ENCODE measurements at regions not wholly inside any gene's neighbourhood (a gene's known extent, or its start where the extent isn't known, plus 50 kb on each side); places are given as distances from the start of the nearest gene placed in this dataset.

- no peaks in the 10 kb centered on the region for H3K9me3 ChIP-seq
- WGBS, result 69% methylated on average over 3 of the region's 3 CpGs
- H3K4me3 ChIP-seq, result no peak overlapping the region
- H3K4me1 ChIP-seq, result no peaks in the 10 kb centered on the region
- no peak overlapping the region for H3K27ac ChIP-seq
- H3K27me3 ChIP-seq, result no peaks in the 10 kb centered on the region
- TF ChIP-seq EP300 (IDR thresholded peaks at IDR 0.05), result no peak
- no peak for TF ChIP-seq POLR2AphosphoS5 (IDR thresholded peaks at IDR 0.05)
- TF ChIP-seq POLR2A (IDR thresholded peaks at IDR 0.05), result no peak
- TF ChIP-seq CTCF (IDR thresholded peaks at IDR 0.05), result no peak
- no peaks in the 10 kb centered on the region for H3K36me3 ChIP-seq
- no peak for DNase-seq (ENCODE audit: low spot score in 2 of 2)
These were observed 250.1 kb upstream of the SMIM31 start for GRCh38 chr4:164503874-164504273.

DNA sequence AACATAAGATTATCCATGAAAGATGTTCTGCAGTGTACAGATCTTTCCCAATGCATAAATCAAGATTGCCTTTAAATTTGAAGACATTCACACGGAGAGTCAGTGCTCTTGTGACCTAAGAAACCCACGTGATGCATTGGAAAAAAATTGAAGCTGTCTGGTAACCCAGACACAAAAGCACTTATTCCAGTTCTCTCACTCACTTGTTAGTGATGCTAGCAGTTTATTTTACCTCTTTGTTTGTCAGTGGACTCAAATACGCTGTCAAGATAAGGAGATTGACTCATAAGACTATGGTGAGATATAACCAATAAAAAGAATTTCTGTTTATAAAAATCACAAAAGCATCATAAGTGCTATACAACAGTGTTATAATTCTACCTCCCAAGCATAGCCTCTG, 245.8 kb upstream of the SMIM31 start:
- Histone ChIP-seq H3K4me3 (no peak overlapping the region), H3K4me1 (no peaks in the 10 kb centered on the region), H3K9me3 (no peaks in the 10 kb centered on the region), H3K27me3 (no peaks in the 10 kb centered on the region), H3K36me3 (no peaks in the 10 kb centered on the region), H3K27ac (no peak overlapping the region)
- WGBS, result 65% methylated on average over 3 of the region's 3 CpGs
- TF ChIP-seq POLR2A (IDR thresholded peaks at IDR 0.05) (no peak), EP300 (IDR thresholded peaks at IDR 0.05) (no peak), CTCF (IDR thresholded peaks at IDR 0.05) (no peak), POLR2AphosphoS5 (IDR thresholded peaks at IDR 0.05) (no peak)
- no peak for DNase-seq (ENCODE audit: low spot score in 2 of 2)

GRCh38 chr4:164508771-164509170, 245.2 kb upstream of the SMIM31 start:
- no peak for DNase-seq (ENCODE audit: low spot score in 2 of 2)
- TF ChIP-seq CTCF (IDR thresholded peaks at IDR 0.05) (no peak), EP300 (IDR thresholded peaks at IDR 0.05) (no peak), POLR2AphosphoS5 (IDR thresholded peaks at IDR 0.05) (no peak)
- no peak overlapping the region for H3K4me3 ChIP-seq
- WGBS, result 51% methylated on average over 1 of the region's 1 CpG
- H3K36me3 ChIP-seq, result no peaks in the 10 kb centered on the region
- H3K4me1 ChIP-seq, result no peaks in the 10 kb centered on the region
- no peaks in the 10 kb centered on the region for H3K27me3 ChIP-seq
- H3K27ac ChIP-seq, result no peak overlapping the region
- no peaks in the 10 kb centered on the region for H3K9me3 ChIP-seq

GRCh38 chr4:164509951-164510350, 244.0 kb upstream of the SMIM31 start:
- Histone ChIP-seq H3K9me3 (no peaks in the 10 kb centered on the region), H3K4me1 (no peaks in the 10 kb centered on the region), H3K27ac (no peak overlapping the region), H3K4me3 (no peak overlapping the region), H3K36me3 (no peaks in the 10 kb centered on the region), H3K27me3 (no peaks in the 10 kb centered on the region)
- WGBS, result 29% methylated on average over 3 of the region's 3 CpGs
- no peak for DNase-seq (ENCODE audit: low spot score in 2 of 2)
- no peak for TF ChIP-seq POLR2AphosphoS5 (IDR thresholded peaks at IDR 0.05)

DNA sequence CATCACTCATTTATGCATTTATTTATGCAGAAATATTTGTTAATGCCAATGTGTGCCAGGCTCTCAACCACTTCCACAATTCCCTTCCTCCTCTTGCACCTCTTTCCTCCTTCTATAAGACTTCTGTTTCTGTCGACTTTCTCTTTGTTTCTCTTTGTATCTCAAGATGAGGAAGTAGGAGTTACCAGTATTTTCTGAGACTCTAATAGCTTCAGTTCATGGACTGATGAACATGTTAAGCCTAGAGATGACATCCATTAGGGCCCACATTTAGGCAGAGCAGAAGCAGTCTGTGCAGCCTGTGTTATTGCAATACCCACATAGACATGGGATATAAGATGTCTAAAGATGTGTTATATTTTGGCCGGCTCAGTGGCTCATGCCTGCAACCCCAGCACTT, 241.8 kb upstream of the SMIM31 start:
- TF ChIP-seq EP300 (IDR thresholded peaks at IDR 0.05) (no peak), POLR2AphosphoS5 (IDR thresholded peaks at IDR 0.05) (no peak), POLR2A (IDR thresholded peaks at IDR 0.05) (no peak), CTCF (IDR thresholded peaks at IDR 0.05) (no peak)
- no peaks in the 10 kb centered on the region for H3K36me3 ChIP-seq
- H3K4me3 ChIP-seq, result no peak overlapping the region
- no peaks in the 10 kb centered on the region for H3K27me3 ChIP-seq
- H3K27ac ChIP-seq, result no peak overlapping the region
- H3K9me3 ChIP-seq, result no peaks in the 10 kb centered on the region
- WGBS, result 86% methylated on average over 2 of the region's 2 CpGs
- no peak for DNase-seq (ENCODE audit: low spot score in 2 of 2)
- H3K4me1 ChIP-seq, result no peaks in the 10 kb centered on the region

DNA sequence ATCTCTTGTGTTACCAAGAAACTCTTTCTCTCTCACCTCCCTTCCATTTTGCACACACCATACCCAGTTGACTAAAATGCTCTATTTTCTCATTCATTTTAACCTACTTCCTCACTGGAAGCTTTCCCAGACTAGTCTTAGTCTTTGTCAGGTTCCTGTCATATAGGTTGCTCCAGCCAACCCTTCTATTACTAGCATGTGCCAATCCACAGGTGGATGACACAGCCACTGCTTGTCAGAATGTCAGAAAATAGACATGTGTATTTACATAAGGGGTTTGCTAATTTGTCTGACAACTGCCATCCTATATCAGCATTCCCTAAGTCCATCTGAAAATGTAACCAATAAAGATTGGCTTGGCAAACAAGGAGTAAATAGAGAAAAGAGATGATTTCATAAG, 239.2 kb upstream of the SMIM31 start:
- Histone ChIP-seq H3K4me1 (no peaks in the 10 kb centered on the region), H3K36me3 (no peaks in the 10 kb centered on the region), H3K27ac (no peak overlapping the region), H3K27me3 (no peaks in the 10 kb centered on the region), H3K4me3 (no peak overlapping the region), H3K9me3 (no peaks in the 10 kb centered on the region)
- no peak for DNase-seq (ENCODE audit: low spot score in 2 of 2)
- TF ChIP-seq POLR2A (IDR thresholded peaks at IDR 0.05) (no peak), POLR2AphosphoS5 (IDR thresholded peaks at IDR 0.05) (no peak), CTCF (IDR thresholded peaks at IDR 0.05) (no peak), EP300 (IDR thresholded peaks at IDR 0.05) (no peak)

Measured in suprapubic skin (tissue), 4 donors.